ENCODE measurements at regions not wholly inside any gene's neighbourhood (a gene's known extent, or its start where the extent isn't known, plus 50 kb on each side); places are given as distances from the start of the nearest gene placed in this dataset.
"Not testable (repeated sequence)": the region's sequence is repeated elsewhere in the genome, so short reads cannot be mapped to it uniquely, and the experiment has no call there.

DNA sequence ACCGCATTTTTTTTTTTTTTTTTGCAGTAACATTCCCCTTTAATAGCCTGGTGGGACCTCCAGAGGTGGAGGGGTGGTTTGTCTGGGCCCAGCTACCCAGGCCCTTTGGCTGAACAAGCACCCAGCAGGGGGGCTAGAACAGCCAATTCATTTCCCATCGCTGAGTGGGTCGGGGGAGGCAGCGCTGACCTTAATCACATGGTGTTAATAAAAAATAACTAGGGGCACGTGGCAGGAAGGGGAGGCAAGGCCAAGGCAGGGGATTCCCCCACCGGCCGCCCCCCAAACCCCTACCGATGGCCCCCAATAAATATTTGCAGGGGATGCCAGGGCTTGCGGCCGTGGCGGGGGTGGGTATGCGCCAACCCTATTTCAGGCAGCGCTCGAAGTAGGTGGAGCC lies 1709.9 kb downstream of the TP53TG3F start:
- not testable (repeated sequence) for H3K27me3 ChIP-seq (ENCODE audit: control insufficient read depth in 3 of 3, insufficient read depth in 3 of 3, low read length in 2 of 3); DNase-seq; H3K4me3 ChIP-seq; H3K27ac ChIP-seq (ENCODE audit: low read depth in 1 of 2, low read length in 1 of 2); H3K9ac ChIP-seq (ENCODE audit: insufficient read depth in 1 of 2, low read length in 2 of 2); H3K4me1 ChIP-seq (ENCODE audit: control insufficient read depth in 5 of 5, insufficient read depth in 5 of 5, low read length in 5 of 5); ATAC-seq (ENCODE audit: insufficient read depth, low FRiP score); H3K36me3 ChIP-seq (ENCODE audit: control insufficient read depth in 4 of 4, insufficient read depth in 4 of 4, low read length in 4 of 4)
- WGBS, 2 donors = 73 to 80% methylated on average over 14 of the region's 14 CpGs
- peaks cover 0 to 19% (median 8%) of the 10 kb centered on the region in 4 donors for H3K9me3 ChIP-seq (ENCODE audit: control insufficient read depth in 4 of 4, insufficient read depth in 3 of 4, low read length in 3 of 4)

DNA sequence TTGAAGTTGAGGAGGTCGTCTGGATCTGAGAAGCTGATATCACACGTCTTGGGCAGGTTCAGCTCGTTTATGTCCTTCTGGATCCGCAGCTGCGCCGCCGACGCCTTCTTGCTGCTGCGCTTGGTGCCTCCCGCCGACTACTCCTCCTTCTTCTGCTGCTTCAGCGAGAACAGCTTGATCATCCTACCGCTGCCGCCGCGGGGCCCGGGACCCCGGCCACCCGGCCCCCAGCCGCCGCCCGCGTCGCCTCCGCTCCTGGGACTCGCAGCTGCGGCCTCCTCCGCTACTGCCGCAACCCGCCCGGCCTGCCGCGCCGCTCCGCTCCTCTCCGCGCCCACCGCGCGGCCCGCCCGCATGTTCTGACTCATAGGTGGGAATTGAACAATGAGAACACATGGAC lies 1710.6 kb downstream of the TP53TG3F start:
- ATAC-seq (ENCODE audit: insufficient read depth, low FRiP score); H3K4me1 ChIP-seq (ENCODE audit: control insufficient read depth in 5 of 5, insufficient read depth in 5 of 5, low read length in 5 of 5); H3K27ac ChIP-seq (ENCODE audit: low read depth in 1 of 2, low read length in 1 of 2); H3K27me3 ChIP-seq (ENCODE audit: control insufficient read depth in 3 of 3, insufficient read depth in 3 of 3, low read length in 2 of 3); H3K4me3 ChIP-seq; H3K36me3 ChIP-seq (ENCODE audit: control insufficient read depth in 4 of 4, insufficient read depth in 4 of 4, low read length in 4 of 4); H3K9ac ChIP-seq (ENCODE audit: insufficient read depth in 1 of 2, low read length in 2 of 2); DNase-seq: not testable (repeated sequence)
- WGBS, 2 donors = 73 to 75% methylated on average over 39 to 42 of the region's 42 CpGs
- H3K9me3 ChIP-seq (ENCODE audit: control insufficient read depth in 4 of 4, insufficient read depth in 3 of 4, low read length in 3 of 4) = peaks cover 0 to 20% (median 8%) of the 10 kb centered on the region in 4 donors

DNA sequence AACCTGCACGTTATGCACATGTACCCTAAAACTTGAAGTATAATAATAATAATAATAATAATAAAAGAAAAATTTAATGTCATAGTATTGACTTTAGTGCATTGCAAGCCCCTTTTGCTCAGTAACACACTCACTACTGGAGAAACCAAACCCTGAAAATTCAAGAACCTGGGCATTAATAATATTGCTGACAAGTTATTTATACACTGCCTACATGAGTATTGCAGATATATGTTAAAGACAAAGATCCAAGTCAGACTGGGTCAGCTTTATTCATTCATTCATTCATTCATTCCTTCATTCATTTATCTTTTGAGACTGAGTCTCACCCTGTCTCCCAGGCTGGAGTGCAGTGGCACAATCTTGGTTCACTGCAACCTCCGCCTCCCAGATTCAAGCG lies 1711.2 kb downstream of the TP53TG3F start:
- Histone ChIP-seq H3K4me1 (ENCODE audit: control insufficient read depth in 5 of 5, insufficient read depth in 5 of 5, low read length in 5 of 5) (no peaks in the 10 kb centered on the region), H3K4me3 (no peak overlapping the region), H3K9me3 (ENCODE audit: control insufficient read depth in 4 of 4, insufficient read depth in 3 of 4, low read length in 3 of 4) (peaks cover 0 to 20% (median 8%) of the 10 kb centered on the region in 4 donors), H3K36me3 (ENCODE audit: control insufficient read depth in 4 of 4, insufficient read depth in 4 of 4, low read length in 4 of 4) (no peaks in the 10 kb centered on the region), H3K27ac (ENCODE audit: low read depth in 1 of 2, low read length in 1 of 2) (no peak overlapping the region), H3K27me3 (ENCODE audit: control insufficient read depth in 3 of 3, insufficient read depth in 3 of 3, low read length in 2 of 3) (no peaks in the 10 kb centered on the region), H3K9ac (ENCODE audit: insufficient read depth in 1 of 2, low read length in 2 of 2) (no peak overlapping the region)
- DNase-seq (no peak), ATAC-seq (ENCODE audit: insufficient read depth, low FRiP score) (no peak)
- 82 to 87% methylated on average over 3 of the region's 3 CpGs for WGBS, 2 donors
- TF ChIP-seq, protein P1, sequence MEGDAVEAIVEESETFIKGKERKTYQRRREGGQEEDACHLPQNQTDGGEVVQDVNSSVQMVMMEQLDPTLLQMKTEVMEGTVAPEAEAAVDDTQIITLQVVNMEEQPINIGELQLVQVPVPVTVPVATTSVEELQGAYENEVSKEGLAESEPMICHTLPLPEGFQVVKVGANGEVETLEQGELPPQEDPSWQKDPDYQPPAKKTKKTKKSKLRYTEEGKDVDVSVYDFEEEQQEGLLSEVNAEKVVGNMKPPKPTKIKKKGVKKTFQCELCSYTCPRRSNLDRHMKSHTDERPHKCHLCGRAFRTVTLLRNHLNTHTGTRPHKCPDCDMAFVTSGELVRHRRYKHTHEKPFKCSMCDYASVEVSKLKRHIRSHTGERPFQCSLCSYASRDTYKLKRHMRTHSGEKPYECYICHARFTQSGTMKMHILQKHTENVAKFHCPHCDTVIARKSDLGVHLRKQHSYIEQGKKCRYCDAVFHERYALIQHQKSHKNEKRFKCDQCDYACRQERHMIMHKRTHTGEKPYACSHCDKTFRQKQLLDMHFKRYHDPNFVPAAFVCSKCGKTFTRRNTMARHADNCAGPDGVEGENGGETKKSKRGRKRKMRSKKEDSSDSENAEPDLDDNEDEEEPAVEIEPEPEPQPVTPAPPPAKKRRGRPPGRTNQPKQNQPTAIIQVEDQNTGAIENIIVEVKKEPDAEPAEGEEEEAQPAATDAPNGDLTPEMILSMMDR (IDR thresholded peaks at IDR 0.05; ENCODE audit: control extremely low read depth, extremely low read depth) = no peak

DNA sequence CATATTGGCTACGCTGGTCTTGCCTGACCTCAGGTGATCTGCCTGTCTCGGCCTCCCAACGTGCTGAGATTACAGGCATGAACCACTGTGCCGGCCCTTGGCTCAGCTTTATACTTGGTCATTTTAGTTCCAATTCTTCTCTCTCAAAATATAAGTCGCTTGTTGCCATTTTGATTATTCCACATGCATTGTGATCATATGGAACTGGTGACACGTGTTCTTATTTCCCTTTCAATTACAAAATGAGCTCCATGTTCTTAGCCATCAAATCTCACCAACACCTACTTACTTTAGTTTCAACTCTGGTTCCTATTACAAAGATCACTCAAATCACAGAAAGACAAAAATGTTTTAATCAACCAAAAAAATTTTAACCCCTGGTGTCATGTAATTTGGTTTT lies 1711.7 kb downstream of the TP53TG3F start:
- Histone ChIP-seq H3K9ac (ENCODE audit: insufficient read depth in 1 of 2, low read length in 2 of 2) (no peak overlapping the region), H3K27me3 (ENCODE audit: control insufficient read depth in 3 of 3, insufficient read depth in 3 of 3, low read length in 2 of 3) (no peaks in the 10 kb centered on the region), H3K4me3 (no peak overlapping the region), H3K4me1 (ENCODE audit: control insufficient read depth in 5 of 5, insufficient read depth in 5 of 5, low read length in 5 of 5) (no peaks in the 10 kb centered on the region), H3K9me3 (ENCODE audit: control insufficient read depth in 4 of 4, insufficient read depth in 3 of 4, low read length in 3 of 4) (peaks cover 0 to 20% (median 8%) of the 10 kb centered on the region in 4 donors), H3K27ac (ENCODE audit: low read depth in 1 of 2, low read length in 1 of 2) (no peak overlapping the region), H3K36me3 (ENCODE audit: control insufficient read depth in 4 of 4, insufficient read depth in 4 of 4, low read length in 4 of 4) (no peaks in the 10 kb centered on the region)
- no peak for ATAC-seq (ENCODE audit: insufficient read depth, low FRiP score)
- DNase-seq = no peak
- TF ChIP-seq, protein P1 (IDR thresholded peaks at IDR 0.05; ENCODE audit: control extremely low read depth, extremely low read depth) = no peak
- WGBS, 2 donors = 71 to 75% methylated on average over 6 of the region's 6 CpGs

DNA sequence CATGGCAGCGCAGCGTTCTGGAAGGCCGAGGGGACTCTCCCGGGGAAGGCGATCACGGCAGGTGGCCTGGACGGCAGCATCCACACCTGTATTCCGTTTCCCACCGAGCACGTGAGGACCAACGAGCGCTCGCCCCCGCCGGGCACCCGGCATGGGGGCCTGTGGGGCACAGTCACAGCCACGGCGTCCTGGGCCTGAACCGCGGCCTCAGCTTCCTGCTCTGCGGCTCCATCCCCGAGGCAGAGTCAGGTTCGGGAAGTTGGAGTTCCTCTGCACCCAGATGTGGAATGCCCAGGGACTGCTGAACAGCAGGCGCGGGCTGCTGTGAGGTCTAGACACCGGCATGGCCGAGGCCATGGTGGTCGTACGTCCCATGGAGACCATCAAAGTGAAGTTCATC lies 1713.9 kb downstream of the TP53TG3F start:
- Histone ChIP-seq H3K36me3 (ENCODE audit: control insufficient read depth in 4 of 4, insufficient read depth in 4 of 4, low read length in 4 of 4) (no peaks in the 10 kb centered on the region), H3K4me1 (ENCODE audit: control insufficient read depth in 5 of 5, insufficient read depth in 5 of 5, low read length in 5 of 5) (no peaks in the 10 kb centered on the region), H3K27ac (ENCODE audit: low read depth in 1 of 2, low read length in 1 of 2) (no peak overlapping the region), H3K4me3 (no peak overlapping the region), H3K27me3 (ENCODE audit: control insufficient read depth in 3 of 3, insufficient read depth in 3 of 3, low read length in 2 of 3) (no peaks in the 10 kb centered on the region), H3K9ac (ENCODE audit: insufficient read depth in 1 of 2, low read length in 2 of 2) (no peak overlapping the region), H3K9me3 (ENCODE audit: control insufficient read depth in 4 of 4, insufficient read depth in 3 of 4, low read length in 3 of 4) (peaks cover 0 to 27% (median 9%) of the 10 kb centered on the region in 4 donors)
- ATAC-seq (ENCODE audit: insufficient read depth, low FRiP score) (no peak), DNase-seq (no peak)
- TF ChIP-seq, protein P1 (IDR thresholded peaks at IDR 0.05; ENCODE audit: control extremely low read depth, extremely low read depth) = no peak
- WGBS, 2 donors = 89 to 90% methylated on average over 29 of the region's 29 CpGs
